ENCODE measurements at regions not wholly inside any gene's neighbourhood (a gene's known extent, or its start where the extent isn't known, plus 50 kb on each side); places are given as distances from the start of the nearest gene placed in this dataset.

GRCh38 chr15:91603384-91604080 lies 250.0 kb upstream of the SLCO3A1 start (continued):
- TF ChIP-seq SIN3B (IDR thresholded peaks at IDR 0.05; ENCODE audit: low read depth): no peak
- TF ChIP-seq HES1 (IDR thresholded peaks at IDR 0.05; ENCODE audit: low read depth): no peak

GRCh38 chr15:91604122-91604521 lies 249.4 kb upstream of the SLCO3A1 start:
- 6% methylated on average over 5 of the region's 5 CpGs for WGBS (ENCODE audit: insufficient coverage, low coverage, missing lambda C conversion rate)
- no peak overlapping the region for H3K4me3 ChIP-seq
- no peak overlapping the region for H3K27ac ChIP-seq (ENCODE audit: extremely low read depth, low read depth, low read length)
- intact Hi-C loops (cut with micrococcal nuclease) (loop anchor here (10.0 kb wide), 1 partner anchor 299 kb away; no protein-coding TSS in a partner anchor), in situ Hi-C loops (cut with MboI) (no loop called here)
- no peaks in the 10 kb centered on the region for H4K20me1 ChIP-seq (replicated peaks; ENCODE audit: control insufficient read depth, insufficient read depth, low read length)
- DNase-seq (ENCODE audit: extremely low read depth in 1 of 4, low spot score in 3 of 4) (no peak), ATAC-seq (no peak), FAIRE-seq (no peak)
- no peaks in the 10 kb centered on the region for H3K36me3 ChIP-seq (ENCODE audit: control insufficient read depth, insufficient read depth, low read length)
- H3K9me3 ChIP-seq (replicated peaks; ENCODE audit: control insufficient read depth, insufficient read depth, low read depth, low read length): no peaks in the 10 kb centered on the region
- CTCF ChIA-PET (ENCODE audit: low intra/inter-chr PET ratio): no interaction called here
- no peak overlapping the region for H3K9ac ChIP-seq (ENCODE audit: insufficient read depth in 1 of 2, low read depth in 2 of 2, low read length in 2 of 2)
- H3K9me1 ChIP-seq (ENCODE audit: control insufficient read depth, insufficient read depth, low read length): no peaks in the 10 kb centered on the region
- no peaks in the 10 kb centered on the region; a peak in 1 of 5 replicates for H3K27me3 ChIP-seq (ENCODE audit: control insufficient read depth in 2 of 2, insufficient read depth in 2 of 2, low read length in 2 of 2)
- TF ChIP-seq ZNF316 (IDR thresholded peaks at IDR 0.05) (peak; percentile 26; the same call in 1 of the 2 replicates), MED1 (CRISPR knock-in tag; IDR thresholded peaks at IDR 0.05; ENCODE audit: borderline replicate concordance) (no peak), NFE2 (IDR thresholded peaks at IDR 0.05; ENCODE audit: low read depth) (no peak)
- no peaks in the 10 kb centered on the region for H3K79me2 ChIP-seq (ENCODE audit: control insufficient read depth, insufficient read depth, low read length)
- no peaks in the 10 kb centered on the region for H3K4me1 ChIP-seq (replicated peaks in 1 of 2; ENCODE audit: control insufficient read depth in 2 of 2, insufficient read depth in 2 of 2, low read length in 2 of 2)
- no peak overlapping the region for H3K4me2 ChIP-seq (ENCODE audit: insufficient read depth, low read length)
- POLR2A ChIA-PET: no interaction called here
- H2AFZ ChIP-seq (ENCODE audit: low read depth, low read length): no peak overlapping the region
- no TSS peak for BruUV-seq (replicated peaks)
